ENCODE measurements at regions not wholly inside any gene's neighbourhood (a gene's known extent, or its start where the extent isn't known, plus 50 kb on each side); places are given as distances from the start of the nearest gene placed in this dataset.

DNA sequence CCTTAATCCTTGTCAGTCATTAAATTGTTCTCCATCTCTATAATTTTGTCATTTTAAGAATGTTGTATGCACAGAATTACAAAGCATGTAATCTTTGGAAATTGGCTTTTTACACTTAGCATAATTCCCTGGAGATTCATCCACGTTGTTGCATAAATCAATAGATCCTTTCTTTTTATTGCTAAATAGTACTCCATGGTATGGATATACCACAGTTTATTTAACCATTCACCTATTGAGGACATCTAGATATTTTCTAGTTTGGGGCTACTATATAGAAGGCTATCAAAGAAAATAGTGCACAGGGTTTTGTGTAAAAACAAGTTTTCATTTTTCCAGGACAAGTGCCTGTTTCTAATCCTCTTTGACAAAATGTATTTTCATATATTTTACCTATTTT, 523.6 kb upstream of the KLF12 start:
- TF ChIP-seq POLR2A (IDR thresholded peaks at IDR 0.05) (no peak), EP300 (IDR thresholded peaks at IDR 0.05) (no peak)
- TF ChIP-seq, protein P1, sequence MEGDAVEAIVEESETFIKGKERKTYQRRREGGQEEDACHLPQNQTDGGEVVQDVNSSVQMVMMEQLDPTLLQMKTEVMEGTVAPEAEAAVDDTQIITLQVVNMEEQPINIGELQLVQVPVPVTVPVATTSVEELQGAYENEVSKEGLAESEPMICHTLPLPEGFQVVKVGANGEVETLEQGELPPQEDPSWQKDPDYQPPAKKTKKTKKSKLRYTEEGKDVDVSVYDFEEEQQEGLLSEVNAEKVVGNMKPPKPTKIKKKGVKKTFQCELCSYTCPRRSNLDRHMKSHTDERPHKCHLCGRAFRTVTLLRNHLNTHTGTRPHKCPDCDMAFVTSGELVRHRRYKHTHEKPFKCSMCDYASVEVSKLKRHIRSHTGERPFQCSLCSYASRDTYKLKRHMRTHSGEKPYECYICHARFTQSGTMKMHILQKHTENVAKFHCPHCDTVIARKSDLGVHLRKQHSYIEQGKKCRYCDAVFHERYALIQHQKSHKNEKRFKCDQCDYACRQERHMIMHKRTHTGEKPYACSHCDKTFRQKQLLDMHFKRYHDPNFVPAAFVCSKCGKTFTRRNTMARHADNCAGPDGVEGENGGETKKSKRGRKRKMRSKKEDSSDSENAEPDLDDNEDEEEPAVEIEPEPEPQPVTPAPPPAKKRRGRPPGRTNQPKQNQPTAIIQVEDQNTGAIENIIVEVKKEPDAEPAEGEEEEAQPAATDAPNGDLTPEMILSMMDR (IDR thresholded peaks at IDR 0.05): no peak

All from ovary (tissue), 3 donors.